HG02938 (cell line): ENCODE measurements at regions not wholly inside any gene's neighbourhood (a gene's known extent, or its start where the extent isn't known, plus 50 kb on each side); places are given as distances from the start of the nearest gene placed in this dataset.
"Not testable (repeated sequence)": the region's sequence is repeated elsewhere in the genome, so short reads cannot be mapped to it uniquely, and the experiment has no call there.

Experiments
- ATAC-seq: cut with Tn5 transposase; IDR thresholded peaks from one replicate; pipeline ENCODE4 v1.9.1; 2021; ENCODE audit warnings: mild to moderate bottlenecking, moderate library complexity; ENCODE audit not compliant: unreplicated experiment

DNA sequence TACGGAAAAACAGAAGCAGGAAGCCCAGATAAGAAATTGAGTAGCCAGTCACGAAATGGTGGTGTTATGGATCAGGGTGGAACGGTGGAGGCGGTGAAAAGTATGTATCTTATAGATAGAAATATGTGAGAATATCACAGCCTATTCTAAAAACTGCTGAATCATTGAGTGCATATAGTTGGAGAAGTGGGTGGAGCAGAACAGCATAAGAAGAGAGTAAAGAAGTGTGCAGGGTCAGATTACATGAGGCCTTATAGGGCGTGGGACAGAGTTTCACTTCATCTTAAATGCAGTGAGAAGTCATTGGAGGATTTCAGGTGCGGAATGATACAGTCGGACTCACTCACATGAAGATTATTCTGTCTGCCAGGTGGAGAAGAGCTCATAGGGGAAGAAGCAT is 293.1 kb downstream of the TRIML1 start:
- no peak for ATAC-seq

DNA sequence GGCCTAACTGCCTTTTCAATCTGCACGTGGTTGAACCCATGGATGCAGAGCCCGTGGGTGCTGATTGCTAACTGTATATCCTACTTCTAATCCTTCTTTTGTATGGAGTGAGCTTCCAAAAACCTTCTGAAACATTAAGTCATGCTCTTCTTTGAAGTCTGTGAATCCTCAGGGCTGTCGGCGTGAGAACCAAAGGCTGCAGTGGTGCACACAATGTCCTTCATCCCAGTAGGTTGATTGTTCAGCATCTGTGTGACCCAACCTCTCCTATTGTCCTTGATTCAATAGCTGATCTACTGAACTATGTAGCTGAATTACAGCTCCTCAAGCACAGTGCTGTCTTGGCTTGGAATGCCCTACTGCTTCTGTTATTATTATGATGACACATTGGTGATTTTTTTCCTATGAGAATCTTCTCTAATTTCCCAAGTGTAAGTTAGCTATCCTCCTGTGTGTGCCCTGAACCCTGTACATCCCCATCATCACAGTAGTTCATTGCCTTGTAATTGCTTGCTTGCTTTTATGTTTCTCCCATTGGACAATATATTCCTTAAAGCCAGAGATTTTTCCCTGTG is 294.6 kb downstream of the TRIML1 start:
- no peak for ATAC-seq

DNA sequence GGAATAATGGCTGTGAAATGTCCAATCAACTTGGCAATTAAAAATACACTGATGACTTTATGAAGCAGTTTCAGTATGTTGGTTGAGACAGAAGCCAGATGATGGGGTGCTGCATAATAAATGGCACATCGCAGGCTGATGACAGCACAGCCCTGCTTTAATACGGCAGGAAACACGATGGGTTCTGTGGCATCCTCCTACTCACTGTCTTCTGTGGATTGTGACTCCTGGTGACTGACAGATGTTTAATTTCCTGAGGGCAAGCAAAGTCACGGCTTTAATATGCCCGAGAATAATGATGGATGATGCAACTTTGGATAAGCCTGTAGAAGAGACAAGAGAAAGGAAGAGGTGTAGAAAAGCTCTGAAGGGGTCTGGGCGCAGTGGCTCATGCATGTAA is 295.4 kb downstream of the TRIML1 start:
- no peak for ATAC-seq

DNA sequence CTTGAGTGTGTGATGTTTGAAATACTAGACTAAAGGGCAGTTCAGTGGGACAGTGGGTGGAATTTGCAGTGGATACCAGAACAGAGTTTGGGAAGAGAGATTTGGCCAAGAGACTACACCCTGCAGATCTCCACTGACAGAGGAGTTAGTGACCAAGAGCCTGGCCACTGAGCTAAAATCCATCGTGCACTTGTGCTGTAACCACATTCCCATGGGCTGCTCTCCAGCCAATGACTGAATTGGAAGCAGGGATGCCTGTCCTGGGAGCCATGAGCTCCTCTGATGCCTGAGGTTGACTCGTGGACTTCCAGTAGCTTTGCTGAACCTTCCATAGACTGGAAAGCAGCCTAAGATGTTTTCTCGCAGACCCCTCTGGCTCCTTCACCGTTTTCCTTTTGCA is 296.1 kb downstream of the TRIML1 start:
- ATAC-seq, result no peak

DNA sequence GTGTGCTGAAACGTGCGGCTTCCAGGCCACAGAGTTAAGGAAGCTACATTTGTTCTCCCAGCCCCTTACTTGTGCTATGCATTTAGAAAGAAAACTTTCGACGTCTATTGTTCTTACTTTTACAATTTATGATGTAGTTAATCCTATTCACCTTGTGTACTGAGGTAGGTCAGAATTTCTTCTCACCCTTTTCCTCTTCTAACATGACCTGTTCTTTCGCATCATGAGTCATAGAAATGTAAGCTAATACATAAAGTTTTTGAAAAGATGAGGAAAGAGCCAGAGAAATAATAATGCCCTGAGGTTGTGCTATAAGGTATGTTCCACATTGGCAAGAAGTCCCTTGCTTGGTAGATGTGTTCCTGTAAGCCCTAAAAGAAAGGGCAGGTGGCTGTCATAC is 298.3 kb downstream of the TRIML1 start:
- no peak for ATAC-seq

DNA sequence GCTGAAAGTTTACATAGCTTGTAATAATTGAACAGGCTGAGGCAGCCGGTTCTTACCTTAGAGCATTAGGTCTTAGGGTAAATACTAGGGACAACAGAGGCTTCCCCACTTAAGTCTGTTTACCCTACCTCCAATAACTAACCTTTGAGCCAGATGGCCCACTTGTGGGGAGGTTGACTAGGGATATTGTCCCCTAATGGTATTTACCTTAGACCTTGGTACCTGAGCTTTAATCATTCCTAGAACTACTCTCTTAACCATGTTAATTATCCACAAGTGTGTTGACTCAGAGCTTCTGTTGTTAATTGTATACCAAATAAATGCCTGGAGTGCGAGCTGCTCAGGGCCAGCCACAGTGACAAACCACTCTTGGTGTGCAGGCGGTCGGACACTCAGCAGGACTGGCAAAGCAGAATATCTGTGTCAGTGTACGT is 299.2 kb downstream of the TRIML1 start:
- ATAC-seq, result not testable (repeated sequence)

DNA sequence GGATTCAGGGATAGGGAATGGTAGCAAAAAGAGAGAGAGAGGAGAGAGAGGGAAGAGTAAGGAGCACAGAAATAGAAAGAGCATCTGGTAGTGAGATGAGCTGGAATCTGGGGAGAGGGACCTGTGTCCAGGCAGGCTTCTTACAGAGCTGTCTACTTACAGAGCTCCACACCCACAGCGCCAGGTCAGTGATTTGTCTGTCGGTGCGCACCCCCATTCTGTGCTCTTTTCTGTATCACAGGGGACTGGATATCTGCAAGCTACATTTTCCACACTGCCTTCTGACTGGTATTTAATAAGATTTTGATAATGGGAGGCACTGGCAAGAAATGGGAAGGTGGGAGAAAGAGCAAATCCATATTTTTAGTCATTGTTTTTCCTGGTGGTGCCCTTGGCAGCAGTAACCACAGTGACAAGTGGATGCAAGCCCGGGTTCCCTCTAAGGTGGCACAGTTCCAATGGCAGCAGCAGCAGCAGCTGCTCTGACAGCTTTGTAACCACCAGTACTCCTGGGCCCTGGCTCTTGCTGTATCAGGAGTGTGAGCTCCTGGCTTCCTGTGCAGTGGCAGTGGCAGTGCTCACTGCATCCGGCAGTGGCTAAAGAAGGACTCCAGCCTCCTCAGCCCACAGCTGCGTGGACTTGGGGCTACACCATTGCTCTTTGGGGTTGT is 300.5 kb downstream of the TRIML1 start:
- ATAC-seq, result no peak

DNA sequence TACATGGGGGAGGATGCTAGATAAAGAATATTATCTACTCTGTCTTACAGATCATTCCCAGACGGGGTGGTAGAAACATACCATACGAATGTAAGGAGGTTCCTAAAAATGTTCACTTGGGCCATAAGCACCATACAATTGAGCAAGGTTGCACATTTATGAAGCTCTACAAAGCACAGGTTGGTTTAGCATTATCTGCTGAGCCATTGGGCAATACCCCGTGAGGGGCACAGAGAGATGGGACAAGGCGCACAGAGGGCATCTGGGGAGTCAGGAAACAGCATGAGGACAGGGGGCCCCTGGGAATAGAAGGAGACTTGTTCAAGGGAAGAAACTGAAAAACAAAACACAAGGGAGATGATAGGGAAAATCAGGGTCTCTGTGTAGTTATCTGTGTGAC is 305.3 kb downstream of the TRIML1 start:
- no peak for ATAC-seq

DNA sequence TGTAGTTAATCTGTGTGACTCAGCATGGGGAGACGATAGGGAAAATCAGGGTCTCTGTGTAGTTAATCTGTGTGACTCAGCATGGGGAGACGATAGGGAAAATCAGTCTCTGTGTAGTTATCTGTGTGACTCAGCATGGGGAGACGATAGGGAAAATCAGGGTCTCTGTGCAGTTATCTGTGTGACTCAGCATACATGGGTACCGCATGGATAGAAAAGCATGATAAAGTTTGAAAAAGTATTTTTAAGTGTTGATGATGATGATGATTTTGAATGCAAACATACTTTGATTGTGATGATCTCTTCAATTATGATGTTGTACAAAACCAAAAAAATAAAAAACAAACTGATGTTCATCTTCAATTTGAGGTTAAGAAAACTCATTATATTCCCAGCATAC is 309.8 kb downstream of the TRIML1 start:
- ATAC-seq, result not testable (repeated sequence)

DNA sequence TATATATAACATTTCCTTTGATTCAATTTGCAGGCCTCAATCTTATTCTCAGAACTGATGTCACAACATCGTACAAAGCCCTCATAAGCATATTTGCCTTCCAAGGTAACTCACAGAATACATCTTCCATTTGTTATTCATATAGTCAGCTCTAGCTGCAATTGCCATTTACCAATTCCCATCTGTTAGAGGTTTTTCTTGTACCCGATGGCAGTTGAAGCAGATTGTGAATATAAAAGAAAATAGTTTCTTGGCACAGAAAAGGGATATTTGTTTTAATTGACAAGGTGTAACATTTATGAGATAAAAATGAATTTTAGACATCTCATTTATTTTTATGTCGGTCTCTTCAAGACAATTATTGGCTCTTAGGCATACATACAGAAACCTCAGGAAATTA is 311.3 kb downstream of the TRIML1 start:
- no peak for ATAC-seq

DNA sequence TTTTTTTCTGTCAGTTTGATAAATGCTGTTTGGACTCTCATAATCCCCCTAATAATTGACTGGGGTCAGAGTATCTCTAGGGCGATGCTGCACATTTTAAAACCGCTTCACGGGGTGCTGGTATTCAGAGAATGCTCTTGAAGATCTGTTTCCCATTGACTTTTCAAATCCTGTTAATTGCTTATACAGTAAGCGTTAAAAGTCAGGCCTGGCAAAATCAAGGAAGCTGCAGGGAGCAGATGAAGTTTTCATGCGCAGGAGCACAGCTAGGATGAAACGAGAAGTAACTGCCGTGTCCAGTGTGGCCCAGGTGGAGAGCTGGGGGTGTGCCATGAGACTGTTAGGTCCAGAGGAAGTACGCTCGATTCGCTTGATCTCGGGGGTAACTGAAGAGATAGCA is 312.9 kb downstream of the TRIML1 start:
- no peak for ATAC-seq

DNA sequence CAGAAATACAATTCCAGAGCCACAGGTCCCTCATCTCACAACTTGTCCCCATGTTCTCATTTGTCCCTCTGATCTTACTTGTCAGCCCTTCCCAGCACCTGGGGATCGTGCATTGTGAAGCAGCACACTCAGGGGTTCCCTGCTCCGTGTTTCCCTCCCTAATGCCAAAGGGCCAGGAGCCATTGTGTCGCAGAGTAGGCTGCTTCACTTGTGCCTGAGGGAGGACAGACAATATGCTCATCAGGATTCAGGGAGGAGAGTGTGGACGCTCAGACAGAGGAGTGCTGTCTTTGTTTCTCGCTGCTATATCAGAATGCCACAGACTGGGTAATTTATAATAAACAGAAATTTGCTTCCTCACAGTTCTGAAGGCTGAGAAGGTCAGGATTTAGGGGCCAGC is 315.3 kb downstream of the TRIML1 start:
- no peak for ATAC-seq

DNA sequence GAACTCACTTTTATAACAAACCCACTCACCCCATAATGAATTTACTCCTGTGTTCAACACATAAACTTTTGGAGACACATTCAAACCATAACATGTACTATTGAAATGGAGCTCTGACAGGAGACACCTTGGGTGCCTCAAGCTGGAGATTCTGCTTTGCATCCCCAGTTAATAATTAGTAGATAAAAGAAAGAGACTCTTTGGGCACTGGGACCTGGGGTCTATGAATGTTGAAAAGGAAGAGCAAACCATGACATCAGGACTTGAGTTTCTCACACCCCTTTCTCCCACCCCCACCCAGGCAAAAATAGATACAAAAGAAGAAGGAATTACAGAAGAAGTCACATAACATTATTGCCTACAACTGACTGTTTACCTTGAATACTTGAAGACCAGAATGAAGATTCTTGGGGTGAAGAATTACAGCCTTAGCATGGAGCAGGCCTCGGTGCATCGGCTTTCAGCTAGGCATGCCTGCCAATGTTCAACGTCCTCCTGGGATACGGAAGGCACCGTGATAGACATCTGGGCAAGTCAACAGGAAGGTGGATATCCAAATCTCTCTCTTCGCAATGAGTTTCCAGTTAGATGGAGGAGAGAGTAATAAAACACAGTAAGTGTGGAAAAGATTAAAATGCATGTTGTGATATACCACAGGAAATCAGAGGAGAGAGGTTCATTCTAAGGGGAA is 316.0 kb downstream of the TRIML1 start:
- no peak for ATAC-seq

DNA sequence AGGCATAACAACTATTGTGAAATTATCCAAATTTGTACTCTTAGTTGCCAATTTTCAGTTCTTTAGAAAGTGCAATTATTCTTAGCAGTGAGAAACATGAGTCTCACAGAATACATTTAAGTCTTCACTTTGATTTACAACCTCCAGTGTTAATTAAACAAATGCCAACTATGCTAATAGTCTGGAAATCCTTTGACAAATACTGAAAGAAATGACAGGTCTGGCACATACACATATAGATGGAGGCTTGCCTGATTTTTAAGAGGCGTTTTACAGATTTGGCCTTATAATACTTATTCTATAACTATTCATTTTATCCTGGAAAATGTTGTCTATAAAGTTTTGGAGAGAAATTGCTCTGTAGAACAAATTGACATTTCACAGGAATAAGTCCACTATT is 320.1 kb downstream of the TRIML1 start:
- no peak for ATAC-seq

DNA sequence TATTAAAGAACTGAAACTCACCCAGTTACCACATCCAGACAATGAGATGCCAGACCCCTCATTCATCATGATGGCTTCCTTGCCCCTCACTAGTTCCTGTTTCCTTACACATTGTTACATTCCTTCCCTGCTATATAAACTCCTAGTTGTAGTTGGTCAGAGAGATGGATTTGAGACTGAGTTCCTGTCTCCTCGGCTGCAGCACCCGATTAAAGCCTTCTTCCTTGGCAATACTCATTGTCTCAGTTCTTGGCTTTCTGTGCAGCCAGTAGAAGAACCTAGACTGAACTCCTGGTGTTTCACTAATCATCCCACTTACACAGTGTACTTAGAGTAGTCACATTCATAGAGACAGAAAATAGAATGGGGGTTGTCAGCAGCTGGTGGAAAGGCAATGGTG is 324.7 kb downstream of the TRIML1 start:
- ATAC-seq, result no peak

DNA sequence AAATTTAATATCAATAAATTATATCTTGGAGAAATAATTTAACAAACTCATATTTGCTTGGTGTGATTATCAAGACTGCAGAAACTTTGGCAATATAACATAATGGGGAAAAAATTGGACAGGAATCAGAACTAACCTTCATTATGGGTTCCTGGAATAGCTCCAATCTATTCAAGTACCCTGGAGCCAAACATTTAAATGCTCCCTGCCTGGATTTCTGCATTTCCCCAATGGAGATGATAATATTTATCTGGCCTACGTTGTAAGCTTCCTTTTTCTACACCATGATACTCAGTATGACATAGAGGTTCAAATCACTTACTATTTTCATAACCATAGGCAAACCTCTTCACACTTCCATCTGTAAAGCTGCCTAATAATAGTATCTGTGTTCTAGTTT is 326.8 kb downstream of the TRIML1 start:
- no peak for ATAC-seq

DNA sequence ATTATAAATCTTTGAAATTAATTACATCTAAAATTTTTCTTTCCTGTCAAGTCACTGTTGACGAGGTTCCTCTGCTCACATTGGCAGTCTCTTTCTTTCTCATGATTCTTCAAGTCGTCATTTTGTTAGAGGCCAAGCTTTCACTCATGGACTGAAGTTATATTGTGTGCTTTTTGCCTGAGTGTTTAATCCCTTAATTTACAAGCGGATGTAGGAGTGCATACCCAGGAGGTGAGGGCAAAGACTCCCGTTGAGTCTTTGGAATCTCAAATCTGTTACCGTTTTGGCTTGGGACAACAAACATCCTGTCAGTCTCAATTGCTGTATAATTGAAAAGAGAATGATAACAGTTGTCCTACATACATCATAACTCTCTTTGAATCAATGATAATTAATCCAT is 345.0 kb downstream of the TRIML1 start:
- ATAC-seq, result no peak

DNA sequence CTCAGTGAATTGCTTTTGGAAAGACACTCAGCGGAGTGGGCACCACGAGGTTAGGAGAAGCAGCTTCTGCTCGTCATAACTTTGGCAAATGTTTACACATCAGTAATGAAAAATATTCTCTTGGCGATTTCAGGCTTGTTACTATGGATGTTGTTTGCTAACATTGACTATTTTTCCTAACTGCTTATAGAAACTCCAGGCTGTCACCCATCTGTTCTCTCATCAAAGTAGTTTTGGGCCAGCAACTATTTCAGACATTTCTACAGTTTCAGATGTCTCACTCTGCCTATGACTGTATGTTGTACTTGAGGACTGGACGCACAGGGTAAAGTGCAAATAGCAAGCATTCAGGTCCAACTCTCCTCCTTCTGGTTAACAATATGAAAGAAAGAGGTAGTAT is 346.7 kb downstream of the TRIML1 start:
- ATAC-seq, result no peak

DNA sequence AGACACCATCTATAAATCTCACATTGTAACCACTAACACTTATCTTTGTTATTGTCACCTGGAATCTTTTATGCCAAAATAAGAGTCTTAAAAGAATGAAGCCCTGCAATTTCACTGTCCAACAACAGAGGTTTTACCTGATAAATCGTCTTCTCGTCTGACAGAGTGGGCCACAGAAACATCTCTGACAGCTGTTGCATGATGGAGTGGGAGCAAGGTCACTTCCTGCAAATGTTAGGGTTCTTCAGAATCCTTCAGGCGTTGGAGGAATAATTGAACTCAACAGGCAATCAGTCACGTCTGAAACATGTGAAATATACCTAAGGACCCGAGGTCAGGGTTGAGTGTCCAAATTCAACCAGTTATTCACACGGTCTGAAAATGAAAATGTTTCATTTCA is 353.6 kb downstream of the TRIML1 start:
- no peak for ATAC-seq

DNA sequence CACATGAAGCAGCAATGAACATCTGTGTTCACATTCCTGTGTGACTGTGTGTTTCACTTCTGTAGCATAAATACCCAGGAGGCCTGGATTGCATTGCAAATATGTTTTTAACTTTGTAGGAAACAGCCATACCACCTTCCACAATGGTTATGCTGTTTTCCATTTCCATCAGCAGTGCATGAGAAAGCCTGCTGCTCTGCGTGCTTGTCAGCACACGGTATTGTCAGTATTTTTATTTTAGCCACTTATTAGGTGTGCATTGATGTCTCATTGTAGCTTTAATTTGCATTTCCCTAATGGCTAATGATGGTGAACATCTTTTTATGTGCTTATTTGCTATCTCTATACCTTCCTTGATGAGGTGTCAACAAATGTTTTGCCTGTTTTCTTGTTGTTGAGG is 355.9 kb downstream of the TRIML1 start:
- no peak for ATAC-seq

DNA sequence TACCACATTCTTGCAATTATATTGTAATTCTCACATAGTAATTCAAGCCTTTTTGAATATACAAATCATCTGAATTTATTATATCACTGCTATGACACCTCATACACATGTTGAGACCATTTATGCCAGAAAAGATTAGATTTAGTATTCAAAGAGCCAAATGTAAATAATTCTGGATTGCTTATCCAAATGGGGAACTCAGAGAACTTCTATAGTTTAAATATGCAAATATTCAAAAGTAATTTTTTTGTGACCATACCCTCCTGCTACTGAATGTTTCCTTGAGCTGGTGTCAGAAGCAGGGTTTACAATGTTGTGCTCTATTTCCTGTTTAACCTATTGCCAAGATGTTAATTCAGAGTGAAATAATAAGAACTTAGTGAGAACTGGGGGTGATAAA is 372.2 kb downstream of the TRIML1 start:
- no peak for ATAC-seq

DNA sequence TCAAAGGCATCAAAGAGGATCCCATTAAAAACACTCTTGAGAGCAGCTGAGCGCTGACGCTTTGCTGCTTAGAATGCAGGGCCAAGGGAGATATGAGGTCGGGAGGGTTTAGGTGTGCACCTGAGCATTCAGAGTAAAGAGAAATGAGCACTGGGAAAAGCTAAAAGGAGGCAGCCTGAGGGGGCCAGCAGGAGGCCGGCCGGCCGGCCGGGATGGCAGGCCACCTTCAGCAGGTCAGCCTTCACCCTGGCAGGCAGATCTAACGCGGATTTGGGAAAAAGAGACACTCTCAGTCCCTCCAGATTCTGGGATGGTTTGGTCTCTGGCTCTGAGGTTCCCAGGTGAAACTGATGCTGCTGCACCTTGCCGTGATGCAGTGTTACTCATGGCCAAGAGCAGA is 393.5 kb downstream of the TRIML1 start:
- ATAC-seq, result no peak

DNA sequence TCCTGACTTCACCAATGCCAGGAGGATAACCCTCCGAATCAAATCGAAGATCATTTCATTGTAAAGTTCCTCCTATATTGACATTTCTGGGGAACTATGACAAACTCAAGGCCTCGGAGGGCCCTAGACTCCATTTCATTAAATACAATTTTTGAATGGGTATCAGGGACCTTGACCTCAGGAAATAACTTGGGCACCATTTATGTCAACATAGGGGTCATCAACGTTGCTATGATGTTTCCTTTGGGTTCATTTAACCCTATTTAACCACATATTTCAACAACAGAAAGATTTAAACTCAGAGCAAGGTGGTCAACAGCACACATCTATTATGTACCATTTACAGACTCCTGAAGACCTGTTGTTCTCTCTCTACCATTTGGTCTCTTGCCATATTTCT is 395.1 kb downstream of the TRIML1 start:
- no peak for ATAC-seq
